HG03139 (cell line): ENCODE measurements at regions not wholly inside any gene's neighbourhood (a gene's known extent, or its start where the extent isn't known, plus 50 kb on each side); places are given as distances from the start of the nearest gene placed in this dataset.

Experiments used
- ATAC-seq: cut with Tn5 transposase; IDR thresholded peaks from one replicate; pipeline ENCODE4 v1.9.1; 2021; ENCODE audit not compliant: unreplicated experiment

- no peak for ATAC-seq
These were observed 788.3 kb downstream of the TBC1D22A start for GRCh38 chr22:47550524-47551430.

- ATAC-seq: no peak
These were observed 787.4 kb downstream of the TBC1D22A start for GRCh38 chr22:47549741-47550340.

DNA sequence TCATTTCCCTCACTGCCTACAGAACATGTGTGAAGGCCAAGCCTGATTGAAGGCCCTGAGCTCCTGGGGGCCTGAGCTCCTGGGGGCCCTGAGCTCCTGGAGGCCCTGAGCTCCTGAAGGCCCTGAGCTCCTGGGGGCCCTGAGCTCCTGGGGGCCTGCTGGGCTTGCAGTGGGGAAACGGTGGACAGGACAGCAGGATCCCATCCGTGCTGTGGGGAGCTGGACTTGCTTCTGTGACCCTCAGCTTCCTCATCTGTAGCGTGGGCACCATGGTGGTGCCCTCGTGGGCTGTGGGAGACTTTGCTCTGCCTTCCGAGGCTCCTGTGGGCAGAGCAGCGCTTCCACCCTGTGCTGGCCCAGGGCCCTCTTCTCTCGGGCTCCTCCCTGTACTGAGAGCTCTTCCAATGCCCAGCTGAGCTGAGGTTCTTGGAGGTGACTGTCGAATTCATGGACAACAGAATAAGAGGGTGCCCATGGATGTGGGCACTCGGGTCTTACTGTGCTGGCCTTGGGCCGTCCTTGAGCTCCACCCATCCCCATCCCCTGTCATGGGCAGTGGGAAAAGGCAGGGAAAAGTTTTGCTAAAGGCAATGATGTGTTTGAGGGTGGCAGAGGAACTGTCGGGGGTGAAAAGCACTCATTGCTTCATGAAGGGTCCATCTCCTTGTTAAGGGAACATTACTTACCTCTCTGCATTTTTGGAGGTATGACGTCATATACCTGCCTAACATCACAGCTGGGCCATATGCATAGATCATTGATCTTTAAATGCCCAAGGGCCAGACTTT is 786.7 kb downstream of the TBC1D22A start:
- no peak for ATAC-seq

GRCh38 chr22:47547881-47548650 is 785.6 kb downstream of the TBC1D22A start:
- ATAC-seq: no peak

GRCh38 chr22:47547239-47547661 is 784.8 kb downstream of the TBC1D22A start:
- no peak for ATAC-seq

DNA sequence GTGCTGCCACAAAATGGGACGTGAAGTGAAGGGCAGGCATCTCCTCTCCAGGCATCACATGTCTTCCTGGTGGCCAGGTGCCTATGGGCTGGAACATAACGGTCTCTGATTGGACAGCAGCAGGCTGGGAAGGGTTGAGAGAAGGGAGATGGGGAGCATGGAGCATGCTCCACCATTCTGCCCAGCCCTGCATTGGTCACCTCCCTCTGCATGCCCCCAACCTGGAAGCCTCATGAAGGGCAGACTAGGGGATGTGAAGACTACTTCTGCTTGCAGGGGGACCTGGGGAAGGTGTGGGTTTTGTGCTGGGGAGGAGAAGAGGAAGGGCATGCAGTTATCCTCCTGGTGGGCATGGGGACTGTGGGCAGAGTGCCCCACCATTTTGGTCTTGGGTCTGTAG is 782.2 kb downstream of the TBC1D22A start:
- ATAC-seq: no peak

- no peak for ATAC-seq
These were observed 781.0 kb downstream of the TBC1D22A start for GRCh38 chr22:47543447-47543846.

- ATAC-seq: no peak
These were observed 777.6 kb downstream of the TBC1D22A start for GRCh38 chr22:47540011-47540410.

DNA sequence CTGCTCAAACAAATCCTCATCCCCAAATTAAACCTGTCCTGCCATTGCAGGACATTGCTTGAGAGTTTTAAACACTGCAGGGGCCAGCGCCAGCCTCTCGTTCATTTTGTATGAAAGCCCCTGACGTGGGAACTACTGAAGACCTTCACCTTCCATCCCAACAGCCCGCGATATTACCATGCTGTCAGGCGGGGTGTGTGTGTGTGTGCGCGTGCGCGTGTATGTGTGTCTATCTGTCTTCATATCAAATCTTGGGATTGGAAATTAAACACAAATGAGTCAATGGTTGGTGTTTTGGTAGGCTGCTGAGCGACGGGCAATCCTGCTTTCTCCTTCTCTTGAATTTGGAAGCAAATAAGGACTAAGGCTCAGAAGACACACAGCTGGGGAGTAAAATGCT is 776.9 kb downstream of the TBC1D22A start:
- no peak for ATAC-seq

GRCh38 chr22:47535681-47536080 is 773.2 kb downstream of the TBC1D22A start:
- no peak for ATAC-seq

DNA sequence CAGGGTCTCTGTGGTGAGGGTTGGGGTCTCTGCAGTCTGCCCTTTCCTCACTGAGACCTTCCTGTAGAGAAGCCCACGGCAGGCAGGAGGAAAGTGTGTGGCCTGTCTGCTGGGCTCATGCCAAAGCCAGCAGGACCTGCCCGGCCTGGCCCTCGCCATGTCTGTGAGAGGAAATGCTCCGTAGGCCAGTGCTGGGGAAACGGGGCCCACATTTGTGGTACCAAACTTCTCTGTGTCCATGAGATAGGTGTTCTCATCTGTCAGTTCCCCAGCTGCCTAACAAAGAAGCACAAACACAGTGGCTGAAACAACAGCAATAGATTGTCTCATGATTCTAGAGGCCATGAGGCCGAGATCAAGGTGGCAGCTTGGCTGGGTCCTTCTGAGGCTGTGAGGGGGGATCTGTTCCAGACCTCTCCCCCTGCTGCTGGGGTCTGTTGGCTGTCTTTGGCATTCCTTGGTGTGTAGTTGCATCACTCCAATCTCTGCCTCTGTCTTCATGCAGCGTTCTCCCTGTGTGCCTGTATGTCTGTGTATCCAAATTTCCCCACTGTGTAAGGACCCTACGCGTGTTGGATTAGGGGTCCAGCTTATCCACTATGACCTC is 772.5 kb downstream of the TBC1D22A start:
- ATAC-seq: no peak

- no peak for ATAC-seq
These were observed 771.7 kb downstream of the TBC1D22A start for GRCh38 chr22:47533961-47534803.

DNA sequence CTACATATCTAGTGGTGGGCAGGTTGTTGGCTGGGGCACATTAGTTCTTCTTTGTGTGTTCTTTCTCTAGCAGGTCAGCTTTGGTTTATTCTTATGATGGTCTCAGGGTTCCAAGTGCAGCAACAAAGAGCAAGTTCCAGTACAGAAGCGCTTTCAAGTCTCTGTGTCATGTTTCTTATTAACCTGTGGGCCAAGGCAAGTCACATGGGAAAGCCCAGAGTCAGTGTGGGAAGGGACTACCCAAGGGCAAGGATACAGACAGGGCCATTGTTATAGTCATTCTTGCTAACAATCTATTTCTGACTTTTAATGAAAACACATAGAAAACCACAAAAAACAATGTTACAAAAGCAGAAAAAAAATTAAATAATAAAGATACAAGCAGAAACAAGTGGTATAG is 754.6 kb downstream of the TBC1D22A start:
- ATAC-seq: no peak

DNA sequence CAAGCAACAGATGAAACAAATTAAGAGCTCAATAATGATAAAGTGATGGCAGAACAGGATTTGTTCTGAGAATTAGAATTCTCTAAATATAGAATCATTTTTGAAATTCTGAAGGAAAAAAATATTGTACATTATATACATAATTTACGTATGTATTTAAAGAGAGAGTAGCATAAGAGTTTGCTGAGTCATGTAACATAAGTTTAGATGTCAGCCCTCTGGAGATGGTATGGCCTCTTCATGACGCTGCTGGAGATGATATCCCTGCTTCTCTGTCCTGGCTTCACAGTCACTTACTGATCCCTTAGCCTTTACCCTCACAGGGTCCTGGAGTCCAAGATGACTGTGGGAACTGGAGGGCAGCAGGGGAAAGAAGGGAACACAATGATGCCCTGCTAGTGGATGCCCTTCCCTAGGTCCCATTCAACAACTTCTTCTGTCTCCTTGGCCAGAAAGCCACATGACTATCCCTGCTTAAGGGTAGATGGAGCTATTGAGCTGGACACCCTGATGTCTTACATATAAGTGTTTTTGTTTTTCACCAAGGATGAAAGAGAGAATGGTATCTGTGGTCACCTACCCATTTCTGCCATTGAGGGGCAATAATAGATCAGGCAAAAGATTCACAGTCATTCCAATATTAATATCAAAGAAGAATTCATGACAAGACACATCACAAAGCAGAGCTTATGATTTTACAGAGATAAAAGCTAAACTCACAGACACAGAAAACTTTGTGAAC is 753.1 kb downstream of the TBC1D22A start:
- no peak for ATAC-seq

DNA sequence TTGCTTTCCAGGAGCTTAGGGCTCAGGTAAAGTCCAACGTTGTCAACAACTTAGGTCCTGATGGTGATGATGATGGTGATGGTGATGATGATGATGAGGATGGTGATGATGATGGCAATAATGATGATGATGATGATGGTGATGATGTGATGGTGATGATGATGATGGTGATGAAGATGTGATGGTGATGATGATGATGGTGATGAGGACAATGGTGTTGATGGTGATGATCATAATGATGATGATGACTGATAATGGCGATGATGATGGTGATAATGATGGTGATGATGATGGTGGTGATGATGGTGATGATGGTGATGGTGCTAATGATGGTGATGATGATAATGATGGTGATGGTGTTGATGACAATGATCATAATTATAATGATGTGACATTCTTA is 750.2 kb downstream of the TBC1D22A start:
- ATAC-seq: no peak

DNA sequence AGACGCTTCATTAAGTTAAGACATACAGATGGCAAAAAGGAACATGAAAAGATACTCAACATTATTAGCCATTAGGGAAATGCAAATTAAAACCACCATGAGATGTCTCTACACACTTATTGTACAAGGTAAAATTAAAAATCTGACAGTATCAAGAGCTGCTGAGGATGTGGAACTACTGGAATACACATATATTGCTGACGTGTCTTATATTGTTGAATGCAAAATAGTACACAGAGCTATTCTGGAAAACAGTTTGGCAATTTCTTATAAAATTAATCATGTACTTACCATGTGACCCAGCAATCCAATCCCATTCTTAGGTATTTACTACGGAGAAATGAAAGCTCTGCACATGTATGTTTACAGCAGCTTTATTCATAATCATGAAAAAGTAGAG is 742.5 kb downstream of the TBC1D22A start:
- ATAC-seq: no peak

GRCh38 chr22:47498969-47499495 is 736.6 kb downstream of the TBC1D22A start:
- no peak for ATAC-seq

GRCh38 chr22:47497666-47498065 is 735.2 kb downstream of the TBC1D22A start:
- no peak for ATAC-seq

DNA sequence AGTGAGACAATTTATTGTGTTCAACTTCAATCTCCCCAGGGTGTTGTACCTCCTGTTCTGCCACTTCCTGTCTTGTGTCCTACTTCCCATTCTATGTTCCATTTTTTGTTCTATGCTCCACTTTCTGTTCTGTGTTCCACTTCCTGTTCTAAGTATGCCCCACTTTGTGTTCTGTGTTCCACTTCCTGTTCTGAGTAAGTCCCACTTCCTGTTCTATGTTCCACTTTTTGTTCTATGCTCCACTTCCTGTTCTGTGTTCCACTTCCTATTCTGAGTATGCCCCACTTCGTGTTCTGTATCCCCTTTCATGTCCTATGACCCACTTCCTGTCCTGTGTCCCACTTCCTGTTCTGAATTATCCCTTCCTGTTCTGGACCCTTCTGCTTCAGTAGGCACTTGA is 732.7 kb downstream of the TBC1D22A start:
- no peak for ATAC-seq
